Urinary bladder (tissue), 3 donors: ENCODE measurements at regions not wholly inside any gene's neighbourhood (a gene's known extent, or its start where the extent isn't known, plus 50 kb on each side); places are given as distances from the start of the nearest gene placed in this dataset.

Source experiments
- DNase-seq: peaks from one replicate; pipeline ENCODE4 v3.0.0-alpha.2; 2015; ENCODE audit errors: extremely low spot score
- H3K27ac ChIP-seq: one replicate; pipeline ENCODE4 v1.5.1; 2013; ENCODE audit warnings: low read depth, mild to moderate bottlenecking, moderate library complexity
- H3K36me3 ChIP-seq: one replicate; pipeline ENCODE4 v1.6.1; 2013; ENCODE audit warnings: mild to moderate bottlenecking, moderate library complexity; ENCODE audit not compliant: insufficient read depth
- H3K4me1 ChIP-seq: one replicate; pipeline ENCODE4 v1.6.1; 2013; ENCODE audit warnings: mild to moderate bottlenecking, moderate library complexity; ENCODE audit not compliant: insufficient read depth
- H3K4me3 ChIP-seq: one replicate; pipeline ENCODE4 v1.5.1; 2013; ENCODE audit warnings: low read depth, low read length
- WGBS: extraction: QIAGEN DNeasy Blood & Tissue Kit; methylation state at CpG from one replicate; pipeline ENCODE4 v1.1.7; 2013; 5-methylcytosine and 5-hydroxymethylcytosine counted together
- donor health status: healthy with polysubstance abuse.
- donor health status: healthy.

DNA sequence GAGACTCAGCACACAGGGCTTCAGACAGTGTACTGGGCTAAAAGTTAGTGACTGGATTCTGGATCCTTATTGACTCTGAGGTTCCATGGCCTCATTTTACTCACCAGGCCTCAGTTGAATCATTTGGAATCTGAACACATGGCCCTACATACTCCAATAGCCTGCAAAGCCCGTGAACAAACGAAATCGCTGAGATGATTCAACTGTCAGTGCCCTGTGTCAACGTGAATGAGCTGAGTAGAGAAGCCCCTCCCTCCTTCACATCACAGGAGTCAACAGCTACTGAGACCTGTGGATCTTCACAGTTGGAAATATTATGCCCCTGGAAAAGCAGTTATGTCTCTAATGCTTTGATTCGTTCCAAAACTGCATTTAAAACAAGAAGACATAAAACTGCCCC is 429.3 kb downstream of the GADD45G start:
- Histone ChIP-seq H3K4me3 (no peak overlapping the region), H3K27ac (no peak overlapping the region), H3K36me3 (no peaks in the 10 kb centered on the region), H3K4me1 (no peaks in the 10 kb centered on the region)
- no peak for DNase-seq
- 81% methylated on average over 5 of the region's 5 CpGs for WGBS

DNA sequence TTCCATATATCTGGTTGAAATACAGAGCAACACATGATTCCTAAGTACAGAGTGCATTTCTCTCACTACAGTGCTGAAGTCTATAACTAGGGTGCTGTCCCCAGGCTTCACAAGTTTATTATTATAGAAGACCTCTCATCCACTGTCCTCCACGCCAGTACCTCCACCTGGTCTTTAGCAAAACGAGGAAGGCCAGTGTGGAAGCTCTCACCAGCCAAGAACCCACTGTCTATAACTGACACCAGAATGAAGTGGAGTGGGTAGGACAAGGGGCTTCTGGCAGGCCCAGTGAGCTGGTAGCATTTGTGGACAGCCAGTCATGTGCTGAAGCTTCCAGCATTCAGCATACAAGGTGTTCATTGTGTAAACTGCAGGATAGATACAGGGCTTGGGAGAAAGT is 430.7 kb downstream of the GADD45G start:
- H3K4me1 ChIP-seq = no peaks in the 10 kb centered on the region
- no peak overlapping the region for H3K4me3 ChIP-seq
- no peak overlapping the region for H3K27ac ChIP-seq
- WGBS = 83% methylated on average over 2 of the region's 2 CpGs
- no peak for DNase-seq
- H3K36me3 ChIP-seq = no peaks in the 10 kb centered on the region

DNA sequence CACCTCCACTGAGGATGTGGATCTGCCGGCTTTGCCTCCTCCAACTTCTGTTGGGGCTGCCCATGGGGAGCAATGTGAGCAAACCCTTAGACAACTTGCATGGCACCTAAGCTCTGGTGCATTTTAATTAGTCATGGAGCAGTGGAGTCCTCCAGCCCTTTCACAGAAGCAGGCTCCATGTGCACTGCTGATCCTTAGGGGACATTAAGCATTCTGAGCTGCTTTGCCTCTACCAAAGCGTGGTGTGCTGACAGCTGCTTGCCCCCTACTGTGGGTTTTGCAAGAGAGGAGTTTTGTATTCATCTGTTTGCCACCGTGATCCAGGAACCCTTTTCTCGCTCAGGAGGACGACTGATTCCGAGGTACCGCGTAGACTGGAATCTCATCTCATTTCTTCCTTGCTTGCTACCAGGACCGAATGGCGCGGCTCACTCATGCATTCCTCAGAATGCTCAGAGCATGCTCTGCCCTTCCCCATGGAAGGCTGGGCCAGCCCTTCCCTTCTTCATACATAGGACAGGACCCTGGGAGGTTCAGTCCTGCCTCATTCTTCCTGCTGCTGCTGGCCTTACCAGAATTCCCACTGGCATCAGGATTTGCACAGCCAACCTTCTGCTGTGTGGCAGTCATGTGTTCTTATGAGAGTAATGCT is 432.5 kb downstream of the GADD45G start:
- Histone ChIP-seq H3K27ac (no peak overlapping the region), H3K4me3 (no peak overlapping the region), H3K4me1 (no peaks in the 10 kb centered on the region), H3K36me3 (no peaks in the 10 kb centered on the region)
- WGBS = 93% methylated on average over 11 of the region's 11 CpGs
- DNase-seq = no peak

DNA sequence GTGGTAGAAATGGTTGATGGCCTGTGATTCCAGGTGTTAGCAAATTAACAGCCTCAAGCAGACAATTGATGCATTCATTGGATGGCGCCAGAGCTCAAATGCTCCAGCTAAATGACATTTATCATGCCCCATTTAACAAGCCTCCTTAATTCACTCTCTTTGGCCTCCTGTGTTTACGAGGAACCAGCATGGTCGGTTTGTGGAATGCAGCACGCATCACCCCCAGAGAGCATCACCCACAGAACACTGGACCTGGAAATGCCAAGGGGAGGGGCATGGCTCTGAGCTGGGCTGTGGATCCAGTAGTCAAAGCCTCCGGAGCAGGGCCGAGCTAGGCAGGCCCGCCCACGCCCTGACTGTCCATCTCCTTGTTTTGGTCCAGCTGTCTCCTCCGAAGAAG is 434.0 kb downstream of the GADD45G start:
- WGBS = 77% methylated on average over 9 of the region's 9 CpGs

DNA sequence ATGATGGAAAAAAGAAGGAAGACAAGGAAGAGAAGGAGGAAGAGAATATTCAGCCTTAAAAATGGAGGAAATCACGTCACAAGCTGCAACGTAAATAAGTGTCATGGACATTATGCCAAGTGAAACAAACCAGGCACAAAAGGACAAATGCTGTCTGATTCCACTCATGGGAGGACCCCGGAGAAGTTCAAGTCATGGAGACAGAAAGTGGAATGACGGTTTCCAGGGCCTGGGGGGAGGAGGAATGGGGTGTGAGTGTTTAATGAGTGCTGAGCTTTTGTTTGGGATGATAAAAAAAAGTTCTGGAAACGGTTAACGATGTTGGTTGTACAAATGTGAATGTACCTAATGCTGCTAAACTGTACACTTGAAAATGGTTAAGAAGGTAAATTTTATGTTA is 439.5 kb downstream of the GADD45G start:
- DNase-seq = no peak
- 33% methylated on average over 6 of the region's 6 CpGs for WGBS
- H3K4me3 ChIP-seq = no peak overlapping the region

More for the DNA sequence above, 434.0 kb downstream of the GADD45G start:
- no peaks in the 10 kb centered on the region for H3K4me1 ChIP-seq
- no peak overlapping the region for H3K4me3 ChIP-seq
- DNase-seq = no peak
- no peak overlapping the region for H3K27ac ChIP-seq
- H3K36me3 ChIP-seq = no peaks in the 10 kb centered on the region

DNA sequence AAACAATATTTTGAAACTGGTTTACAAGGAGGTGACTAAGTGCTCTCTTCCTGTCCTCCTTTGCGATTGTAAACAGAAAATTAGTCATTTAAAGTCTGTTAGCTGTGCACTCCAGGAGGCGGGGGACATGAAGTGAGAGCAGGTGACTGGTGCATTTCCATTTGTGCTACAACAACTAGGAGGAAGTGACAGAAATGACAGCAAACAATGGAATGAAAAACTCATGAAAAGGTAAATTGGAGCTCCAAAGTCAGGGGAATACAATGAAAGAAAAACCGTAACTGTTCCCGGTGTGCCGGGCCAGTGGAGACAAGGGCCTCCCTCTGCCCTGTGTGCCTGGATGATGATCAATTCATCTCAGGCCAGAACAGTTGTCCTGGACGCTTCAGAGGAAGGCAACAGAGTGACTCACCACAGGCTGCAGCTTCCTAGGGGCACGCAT is 439.9 kb downstream of the GADD45G start:
- DNase-seq = no peak
- Histone ChIP-seq H3K4me3 (no peak overlapping the region), H3K4me1 (no peaks in the 10 kb centered on the region), H3K36me3 (no peaks in the 10 kb centered on the region), H3K27ac (no peak overlapping the region)
- 55% methylated on average over 7 of the region's 7 CpGs for WGBS

More for the DNA sequence above, 439.5 kb downstream of the GADD45G start:
- no peaks in the 10 kb centered on the region for H3K36me3 ChIP-seq
- H3K4me1 ChIP-seq = no peaks in the 10 kb centered on the region
- no peak overlapping the region for H3K27ac ChIP-seq

DNA sequence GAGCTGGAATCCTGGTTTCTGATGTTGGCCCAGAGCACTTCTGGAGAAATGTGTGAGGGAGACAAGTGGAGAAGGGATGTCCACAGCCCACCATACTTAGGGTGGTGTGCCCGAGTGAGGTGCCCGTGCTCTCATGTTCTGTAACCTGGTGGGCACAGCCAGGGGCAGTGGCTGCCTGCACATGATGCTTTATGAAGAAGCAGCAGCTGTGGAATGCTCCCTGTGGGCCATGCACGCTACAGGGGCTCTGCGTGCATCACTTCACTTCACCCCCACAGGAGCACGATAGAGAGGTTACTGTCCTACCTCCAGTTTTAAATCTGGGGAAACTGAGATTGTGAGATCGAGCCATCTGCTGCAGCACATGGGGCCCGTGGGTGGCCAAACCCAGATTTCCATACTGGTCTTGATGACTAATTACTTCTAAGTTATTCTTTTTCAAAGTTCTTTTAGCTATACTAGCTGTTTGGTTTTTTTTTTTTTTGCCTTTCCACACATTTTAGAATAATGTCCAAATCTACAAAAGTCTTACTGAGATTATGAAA is 441.6 kb downstream of the GADD45G start:
- no peak for DNase-seq
- Histone ChIP-seq H3K4me3 (no peak overlapping the region), H3K27ac (no peak overlapping the region), H3K4me1 (no peaks in the 10 kb centered on the region), H3K36me3 (no peaks in the 10 kb centered on the region)
- 90% methylated on average over 7 of the region's 7 CpGs for whole genome bisulfite sequencing

DNA sequence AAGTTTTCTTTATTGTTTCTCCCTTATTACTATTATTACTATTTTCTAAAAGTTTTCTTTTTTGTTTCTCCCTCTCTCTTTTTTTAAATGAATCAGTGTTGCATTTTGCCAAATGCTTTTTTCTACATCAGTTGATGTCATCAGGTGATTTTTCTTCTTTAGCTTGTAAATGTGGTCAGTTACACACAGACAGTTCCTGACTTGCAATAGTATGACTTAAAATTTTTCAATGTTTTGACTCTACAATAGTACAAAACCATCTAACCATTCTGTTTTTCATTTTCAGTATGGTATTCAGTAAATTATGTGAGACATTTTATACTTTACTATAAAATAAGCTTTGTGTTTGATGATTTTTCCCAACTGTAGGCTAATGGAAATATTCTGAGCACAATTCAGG is 443.0 kb downstream of the GADD45G start:
- H3K36me3 ChIP-seq = no peaks in the 10 kb centered on the region
- no peak overlapping the region for H3K27ac ChIP-seq
- no peaks in the 10 kb centered on the region for H3K4me1 ChIP-seq
- H3K4me3 ChIP-seq = no peak overlapping the region
- DNase-seq = no peak

DNA sequence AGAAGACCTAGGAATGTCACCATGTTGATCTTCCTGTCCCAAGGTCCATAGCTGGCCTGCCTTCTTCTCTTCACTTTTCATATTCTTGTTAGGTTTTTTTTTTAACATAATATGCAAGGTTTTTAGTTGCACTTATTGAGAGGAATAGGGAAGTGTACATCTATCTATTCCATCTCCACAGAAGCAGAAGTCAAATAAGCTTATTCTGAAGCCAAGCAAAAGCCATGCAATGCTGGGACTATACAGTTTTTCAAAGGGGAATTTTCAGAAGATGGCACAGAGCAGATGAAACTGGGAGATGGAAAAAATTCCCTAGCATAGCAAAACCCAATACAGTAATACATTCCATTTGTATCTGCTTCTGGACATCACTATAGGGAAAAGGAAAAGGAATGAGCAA is 447.6 kb downstream of the GADD45G start:
- Histone ChIP-seq H3K4me1 (no peaks in the 10 kb centered on the region), H3K36me3 (no peaks in the 10 kb centered on the region), H3K4me3 (no peak overlapping the region), H3K27ac (no peak overlapping the region)
- DNase-seq = no peak

DNA sequence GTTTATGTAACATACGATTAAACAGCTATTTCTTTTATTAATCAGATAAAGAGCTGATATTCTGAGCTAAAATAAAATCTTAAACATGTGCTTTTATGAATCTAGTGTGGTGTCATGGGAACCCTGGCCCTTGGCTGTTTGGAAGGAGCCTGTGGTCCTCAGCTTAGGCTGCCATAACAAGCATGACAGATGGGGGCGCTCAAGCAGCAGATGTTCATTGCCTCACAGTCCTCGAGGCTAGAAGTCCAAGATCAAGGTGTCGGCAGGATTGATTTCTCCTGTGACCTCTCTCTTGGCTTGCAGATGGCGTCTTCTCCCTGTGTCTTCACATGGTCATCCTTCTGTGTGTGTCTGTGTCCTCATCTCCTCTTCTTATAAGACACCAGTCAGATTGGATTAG is 448.2 kb downstream of the GADD45G start:
- DNase-seq = no peak
- H3K4me1 ChIP-seq = no peaks in the 10 kb centered on the region
- no peak overlapping the region for H3K27ac ChIP-seq
- 74% methylated on average over 5 of the region's 5 CpGs for WGBS
- H3K36me3 ChIP-seq = no peaks in the 10 kb centered on the region
- H3K4me3 ChIP-seq = no peak overlapping the region

DNA sequence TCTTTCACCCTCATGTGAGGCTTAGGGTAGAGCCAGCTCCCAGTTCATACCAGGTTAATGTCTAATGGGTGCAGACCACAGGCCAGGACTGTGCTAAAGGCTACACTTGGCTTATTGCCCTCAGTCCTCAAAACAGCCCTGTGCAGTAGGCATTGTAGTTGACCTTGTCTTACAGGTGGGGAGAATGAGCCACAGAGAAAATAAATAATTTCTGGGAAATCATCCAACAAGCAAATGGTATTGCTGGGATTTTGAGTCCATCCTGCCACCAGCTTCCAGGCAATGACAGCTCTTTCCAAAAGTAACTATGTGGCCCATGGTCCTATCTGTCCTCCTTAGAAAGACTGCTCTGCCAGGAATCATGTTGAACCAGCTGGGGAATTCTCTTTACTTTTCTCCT is 450.0 kb downstream of the GADD45G start:
- no peak for DNase-seq
- no peaks in the 10 kb centered on the region for H3K4me1 ChIP-seq
- H3K36me3 ChIP-seq = no peaks in the 10 kb centered on the region
- H3K4me3 ChIP-seq = no peak overlapping the region
- no peak overlapping the region for H3K27ac ChIP-seq

DNA sequence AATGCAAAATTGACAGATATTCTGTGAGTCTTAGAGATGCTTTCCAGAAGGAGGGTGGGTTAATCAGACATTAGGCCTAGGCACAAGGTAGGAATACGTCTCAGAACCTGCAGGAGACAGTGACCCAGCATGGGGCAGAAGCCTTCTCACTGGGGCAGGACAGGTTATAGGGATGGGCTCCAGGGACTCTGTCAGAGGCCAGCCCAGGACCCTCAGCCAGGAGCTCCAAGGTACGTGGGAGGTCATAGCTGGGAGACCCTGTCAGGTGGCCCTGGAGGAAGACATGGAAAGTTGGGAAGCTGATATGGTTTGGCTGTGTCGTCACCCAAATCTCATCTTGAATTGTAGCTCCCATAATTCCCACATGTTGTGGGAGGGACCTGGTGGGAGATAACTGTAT is 450.4 kb downstream of the GADD45G start:
- Histone ChIP-seq H3K4me1 (no peaks in the 10 kb centered on the region), H3K27ac (no peak overlapping the region), H3K36me3 (no peaks in the 10 kb centered on the region), H3K4me3 (no peak overlapping the region)
- DNase-seq = no peak
- WGBS = 93% methylated on average over 3 of the region's 3 CpGs

DNA sequence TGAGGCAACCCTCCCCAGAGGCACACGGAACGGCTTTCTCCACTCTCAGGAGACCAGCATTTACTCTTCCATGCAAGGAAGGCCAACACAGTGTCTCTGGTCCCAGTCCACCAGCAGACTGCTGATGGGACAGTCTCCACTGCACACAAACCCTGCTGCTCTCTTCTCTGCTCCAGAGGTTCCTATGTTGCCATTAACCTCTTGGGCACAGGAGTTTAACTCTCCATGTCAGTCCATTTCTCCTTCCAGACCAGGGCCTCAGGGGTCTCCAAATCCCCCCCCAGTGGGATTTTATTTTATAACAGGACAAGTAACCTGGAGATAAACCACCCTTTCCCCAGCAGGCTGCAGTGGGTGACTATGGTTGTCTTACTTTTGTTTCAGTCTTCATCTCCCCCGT is 452.5 kb downstream of the GADD45G start:
- H3K36me3 ChIP-seq = no peaks in the 10 kb centered on the region
- DNase-seq = no peak
- H3K27ac ChIP-seq = no peak overlapping the region
- 96% methylated on average over 3 of the region's 3 CpGs for WGBS
- H3K4me3 ChIP-seq = no peak overlapping the region
- no peaks in the 10 kb centered on the region for H3K4me1 ChIP-seq

DNA sequence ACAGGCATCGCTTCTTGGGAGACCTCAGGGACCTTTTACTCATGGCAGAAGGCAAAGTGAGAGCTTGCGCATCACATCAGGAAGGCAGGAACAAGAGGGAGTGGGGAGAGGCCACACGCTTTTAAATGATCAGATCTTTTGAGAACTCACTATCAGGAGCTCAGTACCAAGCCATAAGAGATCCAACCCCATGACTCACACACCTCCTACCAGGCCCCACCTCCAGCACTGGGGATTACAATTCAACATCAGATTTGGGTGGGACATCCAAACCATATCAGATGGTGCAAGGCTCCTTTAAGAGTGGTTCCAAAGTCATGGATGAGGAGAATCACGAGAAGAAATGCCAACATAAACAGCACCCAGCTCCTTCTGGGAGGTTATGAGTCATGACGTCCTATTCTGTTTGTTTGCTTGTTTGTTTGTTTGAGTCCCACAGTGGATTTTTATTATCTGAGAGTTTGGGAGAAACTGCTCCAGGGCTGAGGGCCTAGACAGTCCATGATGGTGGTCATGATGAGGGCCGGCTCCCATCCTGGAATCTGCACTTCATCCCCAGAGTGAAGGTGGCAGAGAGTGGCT is 453.5 kb downstream of the GADD45G start:
- no peak overlapping the region for H3K27ac ChIP-seq
- WGBS = 83% methylated on average over 6 of the region's 6 CpGs
- DNase-seq = no peak

More for the DNA sequence above, 453.5 kb downstream of the GADD45G start:
- no peak overlapping the region for H3K4me3 ChIP-seq
- H3K4me1 ChIP-seq = no peaks in the 10 kb centered on the region
- no peaks in the 10 kb centered on the region for H3K36me3 ChIP-seq
